ENCODE measurements at regions not wholly inside any gene's neighbourhood (a gene's known extent, or its start where the extent isn't known, plus 50 kb on each side); places are given as distances from the start of the nearest gene placed in this dataset.

DNA sequence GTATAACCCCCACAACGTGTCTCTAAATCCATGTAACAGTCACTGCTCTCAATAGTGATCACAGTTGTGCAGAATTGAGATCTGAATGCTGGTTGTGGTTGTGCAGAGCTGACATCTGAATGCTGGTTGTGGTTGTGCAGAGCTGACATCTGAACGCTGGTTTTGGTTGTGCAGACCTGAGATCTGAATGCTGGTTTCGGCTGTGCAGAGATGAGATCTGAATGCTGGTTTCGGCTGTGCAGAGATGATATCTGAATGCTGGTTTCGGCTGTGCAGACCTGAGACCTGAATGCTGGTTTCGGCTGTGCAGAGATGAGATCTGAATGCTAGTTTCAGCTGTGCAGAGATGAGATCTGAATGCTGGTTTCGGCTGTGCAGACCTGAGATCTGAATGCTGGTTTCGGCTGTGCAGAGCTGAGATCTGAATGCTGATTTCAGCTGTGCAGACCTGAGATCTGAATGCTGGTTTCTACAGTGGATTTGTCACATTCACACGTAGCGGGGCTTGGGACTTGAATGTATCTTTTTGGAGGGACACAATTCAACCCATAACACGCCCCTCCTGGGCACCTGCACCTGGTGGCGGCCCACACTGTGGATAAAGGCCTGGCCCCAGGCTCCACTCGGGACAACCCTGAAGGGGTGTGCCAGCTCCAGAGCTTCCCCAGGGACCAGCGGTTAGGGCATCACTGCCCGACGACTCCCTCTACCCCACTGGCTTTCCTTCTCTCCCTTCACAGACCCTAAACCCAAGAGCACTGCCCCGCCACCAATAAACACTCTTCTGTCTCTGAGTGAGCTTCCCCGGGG lies 51.1 kb upstream of the SLC66A3 start:
- peak; percentile 23 for DNase-seq

- no peak for DNase-seq
Observed at GRCh38 chr2:11104794-11105660, 50.2 kb upstream of the SLC66A3 start.

Data from stimulated activated CD4-positive, alpha-beta T cell treated with anti-CD3 and anti-CD28 coated beads, Interleukin-1b, Interleukin-23, amount 100 ng/mL, for 48 hours (primary cell).